ENCODE measurements at regions not wholly inside any gene's neighbourhood (a gene's known extent, or its start where the extent isn't known, plus 50 kb on each side); places are given as distances from the start of the nearest gene placed in this dataset.
"Not testable (repeated sequence)": the region's sequence is repeated elsewhere in the genome, so short reads cannot be mapped to it uniquely, and the experiment has no call there.

GRCh38 chr22:33160525-33160924 lies 102.3 kb upstream of the SYN3 start:
- TF ChIP-seq, protein P1, sequence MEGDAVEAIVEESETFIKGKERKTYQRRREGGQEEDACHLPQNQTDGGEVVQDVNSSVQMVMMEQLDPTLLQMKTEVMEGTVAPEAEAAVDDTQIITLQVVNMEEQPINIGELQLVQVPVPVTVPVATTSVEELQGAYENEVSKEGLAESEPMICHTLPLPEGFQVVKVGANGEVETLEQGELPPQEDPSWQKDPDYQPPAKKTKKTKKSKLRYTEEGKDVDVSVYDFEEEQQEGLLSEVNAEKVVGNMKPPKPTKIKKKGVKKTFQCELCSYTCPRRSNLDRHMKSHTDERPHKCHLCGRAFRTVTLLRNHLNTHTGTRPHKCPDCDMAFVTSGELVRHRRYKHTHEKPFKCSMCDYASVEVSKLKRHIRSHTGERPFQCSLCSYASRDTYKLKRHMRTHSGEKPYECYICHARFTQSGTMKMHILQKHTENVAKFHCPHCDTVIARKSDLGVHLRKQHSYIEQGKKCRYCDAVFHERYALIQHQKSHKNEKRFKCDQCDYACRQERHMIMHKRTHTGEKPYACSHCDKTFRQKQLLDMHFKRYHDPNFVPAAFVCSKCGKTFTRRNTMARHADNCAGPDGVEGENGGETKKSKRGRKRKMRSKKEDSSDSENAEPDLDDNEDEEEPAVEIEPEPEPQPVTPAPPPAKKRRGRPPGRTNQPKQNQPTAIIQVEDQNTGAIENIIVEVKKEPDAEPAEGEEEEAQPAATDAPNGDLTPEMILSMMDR (IDR thresholded peaks at IDR 0.05) = no peak
- Histone ChIP-seq H3K4me3 (no peak overlapping the region), H3K4me1 (no peaks in the 10 kb centered on the region), H3K27ac (no peak overlapping the region), H3K9me3 (no peaks in the 10 kb centered on the region), H3K27me3 (no peaks in the 10 kb centered on the region), H3K36me3 (no peaks in the 10 kb centered on the region)
- intact Hi-C loops (cut with DNase I) = no loop called here
- ATAC-seq (no peak), DNase-seq (no peak)

DNA sequence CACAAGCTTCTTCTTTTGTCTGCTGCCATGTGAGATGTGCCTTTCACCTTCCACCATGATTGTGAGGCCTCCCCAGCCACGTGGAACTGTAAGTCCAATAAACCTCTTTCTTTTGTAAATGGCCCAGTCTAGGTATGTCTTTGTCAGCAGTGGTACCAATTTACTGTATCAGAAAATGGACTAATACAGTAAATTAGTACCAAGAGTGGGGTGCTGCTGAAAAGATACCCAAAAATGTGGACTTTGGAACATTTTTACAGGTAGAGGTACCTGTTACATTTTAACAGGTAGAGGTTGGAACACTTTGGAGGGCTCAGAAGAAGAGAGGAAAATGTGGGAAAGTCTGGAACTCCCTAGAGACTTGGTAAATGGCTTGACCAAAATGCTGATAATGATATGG lies 96.8 kb upstream of the SYN3 start:
- H3K9me3 ChIP-seq; H3K27ac ChIP-seq; intact Hi-C loops (cut with DNase I); H3K36me3 ChIP-seq; H3K4me1 ChIP-seq; ATAC-seq; DNase-seq; H3K4me3 ChIP-seq; H3K27me3 ChIP-seq: not testable (repeated sequence)

- TF ChIP-seq, protein P1 (IDR thresholded peaks at IDR 0.05) = no peak
- intact Hi-C loops (cut with DNase I) = no loop called here
Observed at GRCh38 chr22:33149611-33150010, 91.4 kb upstream of the SYN3 start.

DNA sequence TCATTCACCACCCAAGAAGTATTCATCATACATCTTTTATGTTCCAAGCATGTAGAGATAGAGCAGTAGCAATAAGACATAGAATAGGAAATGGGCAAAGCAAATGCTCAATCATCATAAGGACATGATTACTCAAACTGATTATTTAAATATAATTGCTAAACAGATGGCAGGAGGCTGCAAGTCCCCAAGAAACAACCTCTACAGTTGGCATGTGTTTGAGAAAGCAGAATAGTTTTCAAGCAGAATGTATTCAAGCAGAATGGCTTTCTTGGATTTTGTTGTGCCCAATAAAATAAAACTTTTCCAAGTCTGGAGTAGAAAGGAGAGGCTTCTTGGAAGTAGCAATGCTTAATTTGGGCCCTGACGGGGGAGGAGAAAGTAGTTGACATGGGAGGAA lies 86.5 kb upstream of the SYN3 start:
- H3K9me3 ChIP-seq = no peaks in the 10 kb centered on the region
- no peaks in the 10 kb centered on the region for H3K36me3 ChIP-seq
- H3K27ac ChIP-seq = no peak overlapping the region
- DNase-seq (no peak), ATAC-seq (no peak)
- intact Hi-C loops (cut with DNase I) = no loop called here
- no peak overlapping the region for H3K4me3 ChIP-seq
- H3K27me3 ChIP-seq = no peaks in the 10 kb centered on the region
- TF ChIP-seq, protein P1 (IDR thresholded peaks at IDR 0.05) = no peak
- no peaks in the 10 kb centered on the region for H3K4me1 ChIP-seq

More at GRCh38 chr22:33149611-33150010, 91.4 kb upstream of the SYN3 start:
- DNase-seq (no peak), ATAC-seq (no peak)
- H3K36me3 ChIP-seq = no peaks in the 10 kb centered on the region
- H3K9me3 ChIP-seq = no peaks in the 10 kb centered on the region
- no peak overlapping the region for H3K27ac ChIP-seq
- H3K4me3 ChIP-seq = no peak overlapping the region
- H3K4me1 ChIP-seq = no peaks in the 10 kb centered on the region
- H3K27me3 ChIP-seq = no peaks in the 10 kb centered on the region

DNA sequence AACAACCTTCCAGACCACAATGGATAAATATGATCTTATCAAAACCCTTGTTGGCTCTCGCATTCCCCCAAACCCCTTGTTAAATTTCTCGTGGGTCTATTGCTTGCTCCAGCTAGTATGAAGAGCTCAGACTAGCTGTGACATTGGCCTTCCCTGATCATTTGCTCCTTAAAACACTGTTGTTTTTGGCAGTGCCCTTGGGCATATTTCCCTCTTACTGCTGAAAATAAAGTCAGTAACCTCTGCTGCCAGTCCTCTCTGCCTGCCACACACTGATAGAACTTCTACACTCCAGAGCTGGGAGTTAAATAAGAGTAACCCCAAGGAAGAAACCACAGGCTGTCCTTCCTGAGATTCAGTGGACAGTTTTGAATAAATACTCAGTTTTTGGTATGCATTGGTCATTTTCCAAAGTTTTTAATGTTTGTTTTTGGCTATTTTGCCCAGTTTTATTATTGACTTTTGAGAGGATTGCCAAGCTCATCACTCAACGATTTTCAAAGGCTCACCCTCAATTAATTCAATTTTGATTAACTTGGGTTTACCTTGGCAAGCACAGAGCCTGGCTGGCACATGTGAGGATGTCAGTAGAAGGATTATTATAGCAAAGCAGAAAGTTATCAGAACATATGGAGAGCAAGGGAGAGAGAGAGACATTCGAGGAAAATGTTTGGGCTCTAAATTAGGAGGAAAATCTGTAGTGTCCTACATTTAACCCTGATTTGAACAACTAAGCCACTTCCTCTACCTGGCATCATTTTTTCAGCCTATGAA lies 84.3 kb upstream of the SYN3 start:
- no peaks in the 10 kb centered on the region for H3K4me1 ChIP-seq
- H3K27ac ChIP-seq = no peak overlapping the region
- no peaks in the 10 kb centered on the region for H3K9me3 ChIP-seq
- ATAC-seq = no peak
- H3K36me3 ChIP-seq = no peaks in the 10 kb centered on the region
- TF ChIP-seq, protein P1 (IDR thresholded peaks at IDR 0.05) = no peak
- no peak for DNase-seq
- no peak overlapping the region for H3K4me3 ChIP-seq
- no peaks in the 10 kb centered on the region for H3K27me3 ChIP-seq
- intact Hi-C loops (cut with DNase I) = no loop called here

DNA sequence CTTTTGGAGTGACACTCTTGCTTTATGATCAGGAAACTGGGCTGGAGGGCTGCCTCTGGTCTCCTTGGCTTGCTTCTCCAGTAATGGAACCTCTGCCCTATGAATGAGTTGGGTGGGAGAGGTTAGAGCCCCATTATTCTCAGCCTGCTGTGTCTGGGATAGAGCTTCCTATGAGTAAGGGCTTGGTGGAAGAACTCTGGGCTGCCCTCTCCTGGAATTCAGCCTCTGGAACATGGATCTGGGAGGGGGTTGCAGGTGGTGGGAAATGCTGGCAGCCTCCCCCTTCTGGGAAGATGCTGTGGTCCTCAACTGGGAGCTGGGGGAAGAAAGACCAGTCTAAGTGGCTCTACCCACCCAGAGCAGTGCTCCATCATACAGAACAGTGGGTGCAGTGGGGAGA lies 81.8 kb upstream of the SYN3 start:
- Histone ChIP-seq H3K27ac (no peak overlapping the region), H3K4me3 (no peak overlapping the region), H3K9me3 (no peaks in the 10 kb centered on the region), H3K27me3 (no peaks in the 10 kb centered on the region), H3K4me1 (no peaks in the 10 kb centered on the region), H3K36me3 (no peaks in the 10 kb centered on the region)
- DNase-seq = no peak
- intact Hi-C loops (cut with DNase I) = no loop called here
- TF ChIP-seq, protein P1 (IDR thresholded peaks at IDR 0.05) = no peak
- no peak for ATAC-seq

GRCh38 chr22:33138333-33138732 lies 80.2 kb upstream of the SYN3 start:
- H3K4me3 ChIP-seq; H3K36me3 ChIP-seq; H3K27ac ChIP-seq; DNase-seq; H3K9me3 ChIP-seq; intact Hi-C loops (cut with DNase I); H3K4me1 ChIP-seq; ATAC-seq; H3K27me3 ChIP-seq: not testable (repeated sequence)
